HG02943 (cell line): ENCODE measurements at regions not wholly inside any gene's neighbourhood (a gene's known extent, or its start where the extent isn't known, plus 50 kb on each side); places are given as distances from the start of the nearest gene placed in this dataset.

Source experiments
- ATAC-seq: cut with Tn5 transposase; IDR thresholded peaks from one replicate; pipeline ENCODE4 v1.9.1; 2021; ENCODE audit warnings: mild to moderate bottlenecking, low read depth, moderate library complexity; ENCODE audit not compliant: unreplicated experiment

- no peak for ATAC-seq
Measured at GRCh38 chr1:55547405-55547804, 332.2 kb upstream of the USP24 start.

GRCh38 chr1:55546553-55546952 lies 331.4 kb upstream of the USP24 start:
- ATAC-seq = no peak

GRCh38 chr1:55544826-55545225 lies 329.7 kb upstream of the USP24 start:
- no peak for ATAC-seq

- ATAC-seq = no peak
Measured at GRCh38 chr1:55542901-55543504, 327.8 kb upstream of the USP24 start.

- no peak for ATAC-seq
Measured at GRCh38 chr1:55541296-55541695, 326.1 kb upstream of the USP24 start.

- no peak for ATAC-seq
Measured at GRCh38 chr1:55539652-55540512, 324.7 kb upstream of the USP24 start.

- no peak for ATAC-seq
Measured at GRCh38 chr1:55538428-55538827, 323.3 kb upstream of the USP24 start.

GRCh38 chr1:55536545-55536865 lies 321.3 kb upstream of the USP24 start:
- ATAC-seq = no peak

GRCh38 chr1:55535724-55536544 lies 320.8 kb upstream of the USP24 start:
- no peak for ATAC-seq

GRCh38 chr1:55534565-55535121 lies 319.5 kb upstream of the USP24 start:
- ATAC-seq = no peak

- ATAC-seq = no peak
Measured at GRCh38 chr1:55531644-55532043, 316.5 kb upstream of the USP24 start.

GRCh38 chr1:55530749-55531478 lies 315.8 kb upstream of the USP24 start:
- no peak for ATAC-seq

GRCh38 chr1:55529017-55529416 lies 313.9 kb upstream of the USP24 start:
- ATAC-seq = no peak

- ATAC-seq = no peak
Measured at GRCh38 chr1:55527831-55528230, 312.7 kb upstream of the USP24 start.

GRCh38 chr1:55526716-55527115 lies 311.6 kb upstream of the USP24 start:
- ATAC-seq = no peak

GRCh38 chr1:55524006-55524405 lies 308.8 kb upstream of the USP24 start:
- ATAC-seq = no peak

GRCh38 chr1:55522982-55523381 lies 307.8 kb upstream of the USP24 start:
- ATAC-seq = no peak

GRCh38 chr1:55522353-55522903 lies 307.3 kb upstream of the USP24 start:
- ATAC-seq = no peak

- ATAC-seq = no peak
Measured at GRCh38 chr1:55520861-55521260, 305.7 kb upstream of the USP24 start.
